GM06990 (cell line): ENCODE measurements at regions not wholly inside any gene's neighbourhood (a gene's known extent, or its start where the extent isn't known, plus 50 kb on each side); places are given as distances from the start of the nearest gene placed in this dataset.

Source experiments
- DNase-seq: peaks from one replicate; pipeline ENCODE4 v3.0.0-alpha.2; 2011; ENCODE audit not compliant: insufficient read length; ENCODE audit errors: extremely low read depth
- H3K27me3 ChIP-seq: replicated peaks from 2 replicates; pipeline ENCODE4 v1.6.0; 2011; ENCODE audit warnings: low read length; ENCODE audit not compliant: control insufficient read depth, insufficient read depth
- H3K36me3 ChIP-seq: 2 replicates; pipeline ENCODE4 v1.5.1; 2011; ENCODE audit warnings: low read length; ENCODE audit not compliant: control insufficient read depth, insufficient read depth
- H3K4me3 ChIP-seq: replicated peaks from 2 replicates; pipeline ENCODE4 v1.5.1; 2011; ENCODE audit warnings: low read depth, mild to moderate bottlenecking, control low read depth, low read length
- TF ChIP-seq, protein P1 (sequence below): IDR thresholded peaks from 2 replicates; pipeline ENCODE4 v1.5.1; 2011; ENCODE audit warnings: low read length, control low read depth, mild to moderate bottlenecking, inconsistent platforms; ENCODE audit not compliant: insufficient read depth, poor library complexity, severe bottlenecking

DNA sequence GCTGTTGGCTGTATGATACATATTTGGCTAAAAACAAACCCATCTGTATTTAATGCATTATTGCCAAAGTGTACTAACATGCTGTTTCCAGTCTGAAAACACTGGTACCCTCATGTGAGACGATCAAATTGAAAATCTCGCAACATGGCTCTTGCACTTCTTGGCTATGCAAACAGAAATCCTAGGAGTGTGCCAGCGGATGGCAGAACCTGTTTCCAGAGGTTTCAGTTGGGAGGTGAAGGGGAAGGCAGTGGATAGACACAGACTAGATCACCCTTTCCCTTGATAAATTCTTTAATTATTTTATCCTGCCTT is 350.3 kb downstream of the TUSC7 start:
- no peaks in the 10 kb centered on the region for H3K36me3 ChIP-seq
- H3K27me3 ChIP-seq, result no peaks in the 10 kb centered on the region
- no peak overlapping the region for H3K4me3 ChIP-seq
- TF ChIP-seq, protein P1, sequence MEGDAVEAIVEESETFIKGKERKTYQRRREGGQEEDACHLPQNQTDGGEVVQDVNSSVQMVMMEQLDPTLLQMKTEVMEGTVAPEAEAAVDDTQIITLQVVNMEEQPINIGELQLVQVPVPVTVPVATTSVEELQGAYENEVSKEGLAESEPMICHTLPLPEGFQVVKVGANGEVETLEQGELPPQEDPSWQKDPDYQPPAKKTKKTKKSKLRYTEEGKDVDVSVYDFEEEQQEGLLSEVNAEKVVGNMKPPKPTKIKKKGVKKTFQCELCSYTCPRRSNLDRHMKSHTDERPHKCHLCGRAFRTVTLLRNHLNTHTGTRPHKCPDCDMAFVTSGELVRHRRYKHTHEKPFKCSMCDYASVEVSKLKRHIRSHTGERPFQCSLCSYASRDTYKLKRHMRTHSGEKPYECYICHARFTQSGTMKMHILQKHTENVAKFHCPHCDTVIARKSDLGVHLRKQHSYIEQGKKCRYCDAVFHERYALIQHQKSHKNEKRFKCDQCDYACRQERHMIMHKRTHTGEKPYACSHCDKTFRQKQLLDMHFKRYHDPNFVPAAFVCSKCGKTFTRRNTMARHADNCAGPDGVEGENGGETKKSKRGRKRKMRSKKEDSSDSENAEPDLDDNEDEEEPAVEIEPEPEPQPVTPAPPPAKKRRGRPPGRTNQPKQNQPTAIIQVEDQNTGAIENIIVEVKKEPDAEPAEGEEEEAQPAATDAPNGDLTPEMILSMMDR, result no peak
- DNase-seq, result no peak

DNA sequence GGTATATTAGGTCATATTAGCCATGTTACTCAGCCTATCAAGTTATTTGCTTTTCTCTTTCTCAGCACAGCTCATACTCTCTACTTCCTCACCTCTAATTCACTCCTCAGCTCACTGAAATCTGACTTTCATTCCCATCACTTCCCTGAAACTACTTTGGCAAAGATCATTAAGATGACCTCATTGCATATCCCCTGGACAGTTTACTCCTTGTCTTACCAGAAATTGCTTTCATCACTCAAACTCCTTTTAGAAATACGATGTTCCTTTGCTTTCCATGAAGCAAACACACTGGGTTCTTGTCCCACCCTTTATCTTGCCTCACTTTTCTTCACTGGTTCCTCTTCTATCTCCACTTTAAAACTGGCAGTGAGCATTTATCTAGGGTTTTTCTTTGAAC is 354.4 kb downstream of the TUSC7 start:
- Histone ChIP-seq H3K27me3 (no peaks in the 10 kb centered on the region), H3K4me3 (no peak overlapping the region), H3K36me3 (no peaks in the 10 kb centered on the region)
- TF ChIP-seq, protein P1, result no peak
- no peak for DNase-seq

DNA sequence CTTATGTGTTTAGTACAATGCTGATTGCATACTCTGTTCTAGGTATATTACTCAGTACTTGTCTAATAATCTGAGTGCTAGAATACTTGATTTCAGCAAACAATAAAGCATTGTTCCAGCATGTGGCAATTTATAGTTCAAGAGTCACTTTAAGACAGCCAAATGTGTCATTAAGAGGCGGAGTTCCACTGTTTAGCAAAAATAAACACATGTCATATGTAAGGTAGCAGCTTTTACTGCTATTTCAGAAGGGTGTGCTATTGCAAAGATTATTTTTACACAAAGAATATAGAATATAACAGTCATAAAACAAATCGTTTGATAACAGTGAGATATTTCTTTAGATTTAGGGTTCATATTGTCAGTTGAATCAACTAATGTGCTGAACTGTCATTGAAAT is 358.7 kb downstream of the TUSC7 start:
- Histone ChIP-seq H3K27me3 (no peaks in the 10 kb centered on the region), H3K36me3 (no peaks in the 10 kb centered on the region), H3K4me3 (no peak overlapping the region)
- TF ChIP-seq, protein P1, result no peak
- DNase-seq, result no peak

DNA sequence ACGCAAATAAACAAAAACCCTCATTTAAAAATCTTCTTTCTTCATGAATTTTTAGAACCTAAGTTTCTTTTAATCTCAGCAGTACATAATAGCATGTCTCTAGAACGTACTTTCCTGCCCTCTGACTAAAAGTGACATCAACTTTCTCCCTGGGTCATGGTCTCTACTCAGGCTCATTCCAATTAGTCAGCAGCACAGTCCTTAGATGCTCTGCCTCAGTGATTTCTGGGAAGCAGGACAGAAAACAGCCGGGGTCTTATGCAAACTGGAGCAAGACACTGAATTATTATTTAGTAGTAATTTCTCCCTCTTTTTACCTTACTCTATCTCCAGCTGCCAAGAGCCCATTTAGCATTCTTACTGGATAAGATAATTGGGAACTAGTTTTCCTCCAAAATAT is 365.2 kb downstream of the TUSC7 start:
- H3K27me3 ChIP-seq, result no peaks in the 10 kb centered on the region
- TF ChIP-seq, protein P1, result no peak
- DNase-seq, result no peak
- H3K36me3 ChIP-seq, result no peaks in the 10 kb centered on the region
- no peak overlapping the region for H3K4me3 ChIP-seq

DNA sequence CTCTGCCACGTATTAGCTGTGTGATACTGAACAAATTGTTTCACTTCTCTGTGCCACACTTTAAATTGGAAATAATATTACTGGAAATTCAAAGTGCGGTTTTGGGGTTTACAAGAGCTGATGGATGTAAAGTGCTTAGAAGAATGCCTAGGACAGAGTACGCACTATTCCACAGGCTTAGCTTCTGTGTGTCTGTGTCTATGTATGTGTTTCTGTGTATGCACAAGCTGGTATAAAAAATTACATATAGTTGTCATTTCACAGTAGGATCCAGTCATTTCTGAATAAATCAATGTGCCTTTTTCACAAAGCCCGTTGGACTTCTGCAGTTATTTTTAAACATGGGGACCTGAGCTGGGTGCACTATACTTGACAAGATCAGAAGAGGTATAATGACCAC is 370.4 kb downstream of the TUSC7 start:
- DNase-seq, result no peak
- TF ChIP-seq, protein P1, result no peak
- H3K4me3 ChIP-seq, result no peak overlapping the region
- H3K36me3 ChIP-seq, result no peaks in the 10 kb centered on the region
- no peaks in the 10 kb centered on the region for H3K27me3 ChIP-seq

DNA sequence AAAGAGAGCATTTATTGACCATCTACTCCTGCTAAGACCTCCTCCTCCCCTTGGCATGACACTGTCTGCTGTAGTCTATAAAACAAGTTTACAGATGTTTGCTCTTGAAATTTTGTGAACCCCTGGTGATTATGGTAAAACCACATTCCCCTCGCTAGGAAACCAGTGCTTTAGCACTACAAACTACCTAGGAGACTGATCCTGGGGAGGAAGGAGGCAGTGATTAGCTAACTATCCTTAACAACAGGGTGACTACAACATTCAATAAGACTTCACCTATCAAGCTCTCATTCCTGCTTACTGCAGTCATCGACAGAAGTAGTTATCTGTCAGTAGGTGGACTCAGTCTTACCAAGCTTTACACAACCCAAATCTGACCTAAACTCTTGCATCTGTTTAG is 371.3 kb downstream of the TUSC7 start:
- TF ChIP-seq, protein P1, result no peak
- Histone ChIP-seq H3K36me3 (no peaks in the 10 kb centered on the region), H3K4me3 (no peak overlapping the region), H3K27me3 (no peaks in the 10 kb centered on the region)
- no peak for DNase-seq
